ENCODE measurements at regions not wholly inside any gene's neighbourhood (a gene's known extent, or its start where the extent isn't known, plus 50 kb on each side); places are given as distances from the start of the nearest gene placed in this dataset.
A peak's percentile ranks its signal among the peaks of the same experiment; 100 is the strongest.

DNA sequence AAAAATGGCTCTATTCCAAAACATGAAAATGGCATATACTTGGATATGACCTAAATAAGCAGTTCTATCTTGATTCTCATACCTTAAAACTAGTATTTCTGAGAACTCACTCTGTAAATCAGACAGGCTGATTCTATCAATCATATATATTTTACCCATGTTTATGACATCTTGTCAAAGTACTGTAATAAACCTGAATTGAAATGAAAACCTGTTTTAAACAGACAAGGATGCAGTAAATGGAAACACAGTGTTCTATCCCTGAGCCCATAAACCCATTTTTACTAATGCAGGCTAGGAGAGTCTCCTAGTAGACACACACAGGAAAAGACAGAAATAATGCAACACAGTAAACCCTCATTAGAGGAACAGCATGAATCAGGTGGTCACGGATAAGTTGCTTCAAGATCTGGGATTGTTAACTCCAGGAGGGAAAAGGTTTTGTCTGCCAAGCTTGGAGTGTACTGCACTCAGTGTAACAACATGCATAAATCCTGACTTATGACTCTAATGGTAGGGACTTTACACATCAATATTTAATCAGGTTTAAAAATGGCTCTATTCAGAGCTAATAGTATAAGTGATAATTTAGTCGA lies 93.6 kb upstream of the CPNE8 start:
- Histone ChIP-seq H3K79me2 (replicated peaks; ENCODE audit: insufficient read depth, low read length) (no peaks in the 10 kb centered on the region), H3K4me3 (ENCODE audit: low read length) (no peak overlapping the region), H3K9me2 (ENCODE audit: insufficient read depth, low read length) (no peaks in the 10 kb centered on the region), H3K9me3 (ENCODE audit: low read length) (no peaks in the 10 kb centered on the region), H4K20me1 (ENCODE audit: insufficient read depth) (no peaks in the 10 kb centered on the region), H3F3A (ENCODE audit: insufficient read depth, low read length, poor library complexity, severe bottlenecking) (peaks cover 2% of the 10 kb centered on the region), H3K27me3 (ENCODE audit: insufficient read depth, low read depth, low read length) (no peaks in the 10 kb centered on the region), H3K9ac (ENCODE audit: low read length) (no peak overlapping the region), H3K27ac (ENCODE audit: low read length) (no peak overlapping the region), H3K4me2 (ENCODE audit: low read length) (no peak overlapping the region), H3K36me3 (ENCODE audit: insufficient read depth, low read length) (no peaks in the 10 kb centered on the region), H2AFZ (ENCODE audit: low read depth, low read length) (no peak overlapping the region)
- TF ChIP-seq POLR2AphosphoS5 (IDR thresholded peaks at IDR 0.05) (peak; percentile 61), EZH2 (IDR thresholded peaks at IDR 0.05; ENCODE audit: borderline replicate concordance, insufficient read depth, low read length, poor library complexity, severe bottlenecking) (no peak), EP300 (conservative IDR thresholded peaks at IDR 0.05; ENCODE audit: poor library complexity, severe bottlenecking) (peak; percentile 82)

DNA sequence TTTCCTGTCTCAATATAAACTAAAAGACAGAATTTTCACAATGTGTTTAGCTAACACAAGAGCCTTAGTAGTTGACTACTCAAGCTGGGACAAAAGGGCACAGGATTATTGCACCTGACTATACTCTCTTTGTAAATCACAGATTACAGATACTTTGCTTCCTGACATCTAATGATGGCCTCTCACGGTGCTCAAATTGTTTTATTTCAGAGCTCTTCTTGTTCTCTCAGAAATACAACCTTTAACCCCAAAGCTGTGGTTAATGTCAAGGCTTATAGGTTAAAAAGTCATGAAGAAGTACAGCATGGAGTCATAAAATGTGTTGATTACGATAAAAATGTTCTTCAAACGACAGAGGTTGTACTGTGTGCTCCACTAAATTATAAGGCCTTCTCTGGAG lies 89.9 kb upstream of the CPNE8 start:
- Histone ChIP-seq H3K27me3 (ENCODE audit: insufficient read depth, low read depth, low read length) (no peaks in the 10 kb centered on the region), H2AFZ (ENCODE audit: low read depth, low read length) (no peak overlapping the region), H3K9me2 (ENCODE audit: insufficient read depth, low read length) (no peaks in the 10 kb centered on the region), H3F3A (ENCODE audit: insufficient read depth, low read length, poor library complexity, severe bottlenecking) (peaks cover 2% of the 10 kb centered on the region), H4K20me1 (ENCODE audit: insufficient read depth) (no peaks in the 10 kb centered on the region), H3K9me3 (ENCODE audit: low read length) (no peaks in the 10 kb centered on the region), H3K27ac (ENCODE audit: low read length) (peak overlapping the region; percentile 40), H3K4me2 (ENCODE audit: low read length) (no peak overlapping the region), H3K79me2 (replicated peaks; ENCODE audit: insufficient read depth, low read length) (no peaks in the 10 kb centered on the region), H3K36me3 (ENCODE audit: insufficient read depth, low read length) (no peaks in the 10 kb centered on the region), H3K9ac (ENCODE audit: low read length) (no peak overlapping the region), H3K4me3 (ENCODE audit: low read length) (no peak overlapping the region)
- TF ChIP-seq EZH2 (IDR thresholded peaks at IDR 0.05; ENCODE audit: borderline replicate concordance, insufficient read depth, low read length, poor library complexity, severe bottlenecking) (no peak), SMC3 (conservative IDR thresholded peaks at IDR 0.05; ENCODE audit: poor library complexity) (no peak), POLR2AphosphoS5 (IDR thresholded peaks at IDR 0.05) (no peak)
- TF ChIP-seq, protein P1, sequence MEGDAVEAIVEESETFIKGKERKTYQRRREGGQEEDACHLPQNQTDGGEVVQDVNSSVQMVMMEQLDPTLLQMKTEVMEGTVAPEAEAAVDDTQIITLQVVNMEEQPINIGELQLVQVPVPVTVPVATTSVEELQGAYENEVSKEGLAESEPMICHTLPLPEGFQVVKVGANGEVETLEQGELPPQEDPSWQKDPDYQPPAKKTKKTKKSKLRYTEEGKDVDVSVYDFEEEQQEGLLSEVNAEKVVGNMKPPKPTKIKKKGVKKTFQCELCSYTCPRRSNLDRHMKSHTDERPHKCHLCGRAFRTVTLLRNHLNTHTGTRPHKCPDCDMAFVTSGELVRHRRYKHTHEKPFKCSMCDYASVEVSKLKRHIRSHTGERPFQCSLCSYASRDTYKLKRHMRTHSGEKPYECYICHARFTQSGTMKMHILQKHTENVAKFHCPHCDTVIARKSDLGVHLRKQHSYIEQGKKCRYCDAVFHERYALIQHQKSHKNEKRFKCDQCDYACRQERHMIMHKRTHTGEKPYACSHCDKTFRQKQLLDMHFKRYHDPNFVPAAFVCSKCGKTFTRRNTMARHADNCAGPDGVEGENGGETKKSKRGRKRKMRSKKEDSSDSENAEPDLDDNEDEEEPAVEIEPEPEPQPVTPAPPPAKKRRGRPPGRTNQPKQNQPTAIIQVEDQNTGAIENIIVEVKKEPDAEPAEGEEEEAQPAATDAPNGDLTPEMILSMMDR (IDR thresholded peaks at IDR 0.05; ENCODE audit: poor library complexity, severe bottlenecking) = no peak

DNA sequence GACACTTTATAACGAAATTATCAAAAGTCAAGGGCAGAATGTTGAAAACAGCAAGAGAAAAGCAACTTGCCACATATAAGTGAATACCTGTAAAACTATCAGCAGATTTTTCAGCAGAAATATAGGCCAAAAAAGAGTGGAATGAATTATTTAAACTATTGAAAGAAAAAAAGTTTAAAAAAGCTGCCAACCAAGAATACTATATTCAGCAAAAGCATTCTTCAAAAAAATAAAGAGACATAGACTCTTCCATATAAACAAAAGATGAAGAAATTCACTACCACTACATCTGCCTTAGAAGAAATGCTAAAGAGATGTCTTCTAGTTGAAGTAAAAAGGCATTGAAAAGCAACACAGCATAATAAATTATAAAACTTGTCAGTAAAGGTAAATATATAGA lies 80.6 kb upstream of the CPNE8 start:
- no peak overlapping the region for H3K27ac ChIP-seq (ENCODE audit: low read length)
- H2AFZ ChIP-seq (ENCODE audit: low read depth, low read length) = no peak overlapping the region
- no peaks in the 10 kb centered on the region for H3F3A ChIP-seq (ENCODE audit: insufficient read depth, low read length, poor library complexity, severe bottlenecking)
- TF ChIP-seq SMC3 (conservative IDR thresholded peaks at IDR 0.05; ENCODE audit: poor library complexity) (no peak), POLR2AphosphoS5 (IDR thresholded peaks at IDR 0.05) (no peak), EP300 (conservative IDR thresholded peaks at IDR 0.05; ENCODE audit: poor library complexity, severe bottlenecking) (no peak), TAF1 (IDR thresholded peaks at IDR 0.05; ENCODE audit: low read depth) (no peak), MXI1 (conservative IDR thresholded peaks at IDR 0.05; ENCODE audit: poor library complexity, severe bottlenecking) (no peak), EZH2 (IDR thresholded peaks at IDR 0.05; ENCODE audit: borderline replicate concordance, insufficient read depth, low read length, poor library complexity, severe bottlenecking) (no peak), RAD21 (conservative IDR thresholded peaks at IDR 0.05) (no peak)
- TF ChIP-seq, protein P2, sequence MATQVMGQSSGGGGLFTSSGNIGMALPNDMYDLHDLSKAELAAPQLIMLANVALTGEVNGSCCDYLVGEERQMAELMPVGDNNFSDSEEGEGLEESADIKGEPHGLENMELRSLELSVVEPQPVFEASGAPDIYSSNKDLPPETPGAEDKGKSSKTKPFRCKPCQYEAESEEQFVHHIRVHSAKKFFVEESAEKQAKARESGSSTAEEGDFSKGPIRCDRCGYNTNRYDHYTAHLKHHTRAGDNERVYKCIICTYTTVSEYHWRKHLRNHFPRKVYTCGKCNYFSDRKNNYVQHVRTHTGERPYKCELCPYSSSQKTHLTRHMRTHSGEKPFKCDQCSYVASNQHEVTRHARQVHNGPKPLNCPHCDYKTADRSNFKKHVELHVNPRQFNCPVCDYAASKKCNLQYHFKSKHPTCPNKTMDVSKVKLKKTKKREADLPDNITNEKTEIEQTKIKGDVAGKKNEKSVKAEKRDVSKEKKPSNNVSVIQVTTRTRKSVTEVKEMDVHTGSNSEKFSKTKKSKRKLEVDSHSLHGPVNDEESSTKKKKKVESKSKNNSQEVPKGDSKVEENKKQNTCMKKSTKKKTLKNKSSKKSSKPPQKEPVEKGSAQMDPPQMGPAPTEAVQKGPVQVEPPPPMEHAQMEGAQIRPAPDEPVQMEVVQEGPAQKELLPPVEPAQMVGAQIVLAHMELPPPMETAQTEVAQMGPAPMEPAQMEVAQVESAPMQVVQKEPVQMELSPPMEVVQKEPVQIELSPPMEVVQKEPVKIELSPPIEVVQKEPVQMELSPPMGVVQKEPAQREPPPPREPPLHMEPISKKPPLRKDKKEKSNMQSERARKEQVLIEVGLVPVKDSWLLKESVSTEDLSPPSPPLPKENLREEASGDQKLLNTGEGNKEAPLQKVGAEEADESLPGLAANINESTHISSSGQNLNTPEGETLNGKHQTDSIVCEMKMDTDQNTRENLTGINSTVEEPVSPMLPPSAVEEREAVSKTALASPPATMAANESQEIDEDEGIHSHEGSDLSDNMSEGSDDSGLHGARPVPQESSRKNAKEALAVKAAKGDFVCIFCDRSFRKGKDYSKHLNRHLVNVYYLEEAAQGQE (IDR thresholded peaks at IDR 0.05; ENCODE audit: borderline replicate concordance) = no peak
- TF ChIP-seq, protein P1 (IDR thresholded peaks at IDR 0.05; ENCODE audit: poor library complexity, severe bottlenecking) = no peak
- no peak overlapping the region for H3K4me2 ChIP-seq (ENCODE audit: low read length)
- H3K9me2 ChIP-seq (ENCODE audit: insufficient read depth, low read length) = no peaks in the 10 kb centered on the region
- H3K4me3 ChIP-seq (ENCODE audit: low read length) = no peak overlapping the region
- no peaks in the 10 kb centered on the region for H3K9me3 ChIP-seq (ENCODE audit: low read length)
- H3K36me3 ChIP-seq (ENCODE audit: insufficient read depth, low read length) = no peaks in the 10 kb centered on the region
- no peaks in the 10 kb centered on the region for H3K79me2 ChIP-seq (replicated peaks; ENCODE audit: insufficient read depth, low read length)
- no peaks in the 10 kb centered on the region for H3K27me3 ChIP-seq (ENCODE audit: insufficient read depth, low read depth, low read length)
- no peaks in the 10 kb centered on the region for H4K20me1 ChIP-seq (ENCODE audit: insufficient read depth)
- no peak overlapping the region for H3K9ac ChIP-seq (ENCODE audit: low read length)
